Gastroesophageal sphincter (tissue), 2 donors: ENCODE measurements at regions not wholly inside any gene's neighbourhood (a gene's known extent, or its start where the extent isn't known, plus 50 kb on each side); places are given as distances from the start of the nearest gene placed in this dataset.

ENCODE experiments used
- EP300 ChIP-seq: sonication (generic); formaldehyde crosslinking; IDR thresholded peaks from one replicate; pipeline ENCODE4 v1.6.1; 2017; ENCODE audit warnings: antibody characterized with exemption, mild to moderate bottlenecking
- POLR2A ChIP-seq, 2 donors: fragments of 450-650 bp; IDR thresholded peaks; one replicate each; pipeline ENCODE4 v1.6.1; 2017; ENCODE audit warnings: antibody characterized with exemption in 2 of 2, mild to moderate bottlenecking in 2 of 2, moderate library complexity in 1 of 2

DNA sequence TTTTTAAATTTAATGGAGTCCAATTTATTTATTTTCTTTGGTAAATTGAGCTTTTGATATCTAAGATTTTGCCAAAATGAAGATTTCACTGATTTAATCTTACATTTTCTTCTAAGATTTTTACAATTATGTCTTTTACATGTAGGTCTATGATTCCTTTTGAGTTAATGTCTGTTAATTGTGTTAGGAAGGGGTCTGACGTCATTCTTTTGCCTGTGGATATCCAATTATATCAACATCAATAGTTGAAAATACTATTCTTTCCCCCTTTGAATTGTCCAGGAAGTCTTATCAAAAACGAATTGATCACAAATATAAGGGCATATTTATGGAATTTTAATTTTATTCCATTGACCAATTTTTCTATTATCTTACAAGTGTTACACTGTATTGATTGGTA lies 1258.8 kb upstream of the B3GALT2 start:
- no peak for TF ChIP-seq POLR2A (IDR thresholded peaks at IDR 0.05)
- no peak for TF ChIP-seq EP300
